ENCODE measurements at regions not wholly inside any gene's neighbourhood (a gene's known extent, or its start where the extent isn't known, plus 50 kb on each side); places are given as distances from the start of the nearest gene placed in this dataset.

DNA sequence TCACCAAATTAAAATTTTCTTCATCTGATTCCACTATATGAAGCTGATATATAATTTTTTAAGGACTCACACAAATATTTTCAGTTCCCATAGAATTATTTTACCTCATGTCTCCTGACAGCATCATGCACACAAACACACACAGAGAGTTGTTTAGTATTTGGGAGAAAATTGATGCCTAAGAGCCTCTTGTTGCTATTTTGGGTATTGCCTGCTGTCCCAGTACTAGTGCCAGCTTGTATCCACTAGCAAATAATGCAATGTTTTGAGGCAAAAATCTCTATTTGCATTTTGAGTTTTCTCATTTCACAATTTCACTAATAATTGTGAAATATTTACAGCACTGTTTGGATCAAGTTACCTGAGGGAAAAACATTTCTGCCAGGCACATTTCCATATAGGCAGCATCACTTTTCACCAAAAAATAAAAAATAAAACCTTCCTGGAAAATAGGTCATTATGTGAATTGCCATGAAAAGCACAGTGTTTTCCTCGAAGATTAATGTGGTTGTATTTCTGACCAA, 328.2 kb downstream of the KCNJ3 start:
- DNase-seq (ENCODE audit: low read depth, low spot score) (no peak), FAIRE-seq (no peak)
- dilution Hi-C loops (cut with MboI; ENCODE audit: extremely low pct_ligation_motif_present, low sequenced_read_pairs) (no loop called here), intact Hi-C loops (cut with micrococcal nuclease) (no loop called here)
- H3K79me2 ChIP-seq (ENCODE audit: control insufficient read depth, insufficient read depth, low read length): no peaks in the 10 kb centered on the region
- H2AFZ ChIP-seq (ENCODE audit: low read depth, low read length): no peak overlapping the region
- no TSS peak for BruUV-seq (replicated peaks)
- TF ChIP-seq, protein P1, sequence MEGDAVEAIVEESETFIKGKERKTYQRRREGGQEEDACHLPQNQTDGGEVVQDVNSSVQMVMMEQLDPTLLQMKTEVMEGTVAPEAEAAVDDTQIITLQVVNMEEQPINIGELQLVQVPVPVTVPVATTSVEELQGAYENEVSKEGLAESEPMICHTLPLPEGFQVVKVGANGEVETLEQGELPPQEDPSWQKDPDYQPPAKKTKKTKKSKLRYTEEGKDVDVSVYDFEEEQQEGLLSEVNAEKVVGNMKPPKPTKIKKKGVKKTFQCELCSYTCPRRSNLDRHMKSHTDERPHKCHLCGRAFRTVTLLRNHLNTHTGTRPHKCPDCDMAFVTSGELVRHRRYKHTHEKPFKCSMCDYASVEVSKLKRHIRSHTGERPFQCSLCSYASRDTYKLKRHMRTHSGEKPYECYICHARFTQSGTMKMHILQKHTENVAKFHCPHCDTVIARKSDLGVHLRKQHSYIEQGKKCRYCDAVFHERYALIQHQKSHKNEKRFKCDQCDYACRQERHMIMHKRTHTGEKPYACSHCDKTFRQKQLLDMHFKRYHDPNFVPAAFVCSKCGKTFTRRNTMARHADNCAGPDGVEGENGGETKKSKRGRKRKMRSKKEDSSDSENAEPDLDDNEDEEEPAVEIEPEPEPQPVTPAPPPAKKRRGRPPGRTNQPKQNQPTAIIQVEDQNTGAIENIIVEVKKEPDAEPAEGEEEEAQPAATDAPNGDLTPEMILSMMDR (IDR thresholded peaks at IDR 0.05; ENCODE audit: extremely low read depth in 1 of 2, insufficient read depth in 1 of 2, low read depth in 1 of 2, low read length in 2 of 2): no peak
- TF ChIP-seq MYC (IDR thresholded peaks at IDR 0.05; ENCODE audit: low read depth, low read length): no peak
- TF ChIP-seq POLR2A (IDR thresholded peaks at IDR 0.05; ENCODE audit: low read depth, low read length): no peak
- no peak for TF ChIP-seq EZH2 (IDR thresholded peaks at IDR 0.05; ENCODE audit: borderline replicate concordance, low read depth, low read length, severe bottlenecking)
- TF ChIP-seq, protein P2, sequence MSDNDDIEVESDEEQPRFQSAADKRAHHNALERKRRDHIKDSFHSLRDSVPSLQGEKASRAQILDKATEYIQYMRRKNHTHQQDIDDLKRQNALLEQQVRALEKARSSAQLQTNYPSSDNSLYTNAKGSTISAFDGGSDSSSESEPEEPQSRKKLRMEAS (IDR thresholded peaks at IDR 0.05; ENCODE audit: insufficient read depth, insufficient read length): no peak
- TF ChIP-seq POLR2AphosphoS5 (IDR thresholded peaks at IDR 0.05; ENCODE audit: insufficient read depth, low read depth, low read length): no peak
- TF ChIP-seq GATA2 (IDR thresholded peaks at IDR 0.05; ENCODE audit: insufficient read depth, insufficient read length, low read depth, low read length): no peak
- TF ChIP-seq JUN (IDR thresholded peaks at IDR 0.05; ENCODE audit: borderline replicate concordance, insufficient read depth, insufficient read length, low read depth): no peak
- no peak for TF ChIP-seq FOS (IDR thresholded peaks at IDR 0.05; ENCODE audit: borderline replicate concordance, insufficient read depth, low read length)
- no peaks in the 10 kb centered on the region for H3K27me3 ChIP-seq (ENCODE audit: control insufficient read depth in 2 of 2, insufficient read depth in 2 of 2, low read length in 2 of 2)
- no peak overlapping the region for H3K4me2 ChIP-seq (ENCODE audit: insufficient read depth, low read length)
- H3K36me3 ChIP-seq (ENCODE audit: control insufficient read depth in 2 of 2, extremely low read depth in 1 of 2, insufficient read depth in 2 of 2, low read length in 2 of 2): no peaks in the 10 kb centered on the region
- no peaks in the 10 kb centered on the region for H4K20me1 ChIP-seq (replicated peaks; ENCODE audit: control insufficient read depth, extremely low read depth, insufficient read depth, low read length)
- H3K9ac ChIP-seq (replicated peaks; ENCODE audit: extremely low read depth, insufficient read depth, low read length): no peak overlapping the region
- no peaks in the 10 kb centered on the region for H3K4me1 ChIP-seq (ENCODE audit: control insufficient read depth, extremely low read depth, insufficient read depth, low read length)
- ChIA-PET CTCF (no interaction called here), POLR2A (no interaction called here)
- H3K9me3 ChIP-seq (replicated peaks; ENCODE audit: control insufficient read depth, insufficient read depth, low read length): no peaks in the 10 kb centered on the region
- H3K27ac ChIP-seq (ENCODE audit: insufficient read depth, low read depth, low read length): no peak overlapping the region
- H3K9me1 ChIP-seq (replicated peaks; ENCODE audit: control insufficient read depth, extremely low read depth, insufficient read depth, low read length): no peaks in the 10 kb centered on the region
- no peak overlapping the region for H3K4me3 ChIP-seq (replicated peaks in 1 of 3; ENCODE audit: insufficient read depth in 1 of 3, low read depth in 1 of 3, low read length in 3 of 3)
